AG20443 (cell line): ENCODE measurements at regions not wholly inside any gene's neighbourhood (a gene's known extent, or its start where the extent isn't known, plus 50 kb on each side); places are given as distances from the start of the nearest gene placed in this dataset.

ENCODE experiments used
- DNase-seq: peaks from one replicate; pipeline ENCODE4 v3.0.0; 2012; ENCODE audit warnings: low spot score, mixed read lengths

DNA sequence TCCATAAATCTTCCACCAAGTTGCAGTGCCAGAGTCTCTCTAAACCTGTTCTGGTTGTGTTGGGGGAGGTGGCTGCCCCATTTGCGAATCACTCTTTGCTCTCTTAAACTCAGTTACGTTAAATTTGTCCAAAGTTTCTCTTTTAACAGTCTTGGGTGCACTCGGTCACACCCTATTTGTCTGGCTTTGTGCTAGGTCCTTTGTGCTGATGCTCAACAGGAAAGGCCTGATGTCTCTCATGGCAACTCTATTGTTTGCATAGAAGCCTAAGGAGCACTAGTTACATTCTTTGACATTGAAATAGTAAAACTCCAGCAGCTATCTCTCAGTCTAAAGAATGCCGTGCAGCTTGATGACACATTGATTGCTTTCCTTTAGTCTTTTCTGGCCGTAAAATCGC is 105.1 kb downstream of the TRMT11 start:
- DNase-seq = no peak

DNA sequence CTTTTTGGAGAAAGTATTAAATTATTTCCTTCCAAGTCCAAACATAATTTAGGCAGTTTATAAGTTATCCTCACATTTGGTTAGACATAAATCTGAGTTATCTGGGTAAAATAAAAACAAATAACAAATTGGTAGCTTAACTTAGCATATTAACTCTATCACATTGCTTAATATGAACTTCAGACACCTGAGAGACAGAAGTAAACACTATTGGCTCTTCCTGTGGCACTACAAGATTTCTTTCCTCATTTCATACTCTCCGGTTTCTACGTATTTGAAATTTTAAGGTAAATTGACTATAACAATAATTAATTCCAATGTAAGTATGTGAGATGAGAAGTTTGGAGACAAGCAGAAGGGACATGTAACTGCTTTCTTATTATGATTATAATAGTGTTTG is 106.8 kb downstream of the TRMT11 start:
- DNase-seq = no peak

DNA sequence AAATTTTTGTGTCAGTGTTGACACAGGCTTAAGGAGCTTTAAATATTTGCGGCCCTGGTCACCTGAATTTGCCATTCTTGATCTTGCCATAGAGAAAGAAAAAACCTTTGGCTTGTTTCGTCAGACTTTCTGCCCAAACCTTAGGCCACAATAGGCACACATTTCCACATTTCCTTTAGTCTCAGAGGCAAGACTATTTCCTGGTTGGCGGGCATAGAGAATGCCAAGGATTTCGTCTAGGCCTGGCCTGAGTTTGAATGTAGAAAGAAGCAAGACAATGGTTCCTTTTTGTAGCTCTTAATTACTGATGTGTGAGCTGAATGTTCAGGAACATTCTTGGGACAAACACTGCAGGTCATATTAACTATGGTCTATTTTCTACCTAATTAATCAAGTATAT is 108.1 kb downstream of the TRMT11 start:
- DNase-seq = no peak

DNA sequence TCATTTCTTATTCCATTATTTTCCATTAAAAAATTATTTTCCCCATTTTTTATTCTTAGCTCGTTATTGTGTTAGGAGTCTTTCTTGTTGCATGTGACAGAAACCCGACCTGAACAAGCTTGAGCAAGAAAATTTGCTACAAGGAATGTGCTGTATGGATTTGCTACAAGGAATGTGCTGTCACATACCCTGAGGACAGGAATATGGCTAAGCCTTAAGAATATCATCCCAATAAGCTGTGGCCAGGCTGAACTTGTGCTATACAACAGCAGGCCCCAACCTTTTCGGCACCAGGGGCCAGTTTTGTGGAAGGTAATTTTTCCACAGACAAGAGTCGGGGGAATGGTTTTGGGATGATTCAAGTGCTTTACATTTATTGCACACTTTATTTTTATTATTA is 114.0 kb downstream of the TRMT11 start:
- DNase-seq = no peak

DNA sequence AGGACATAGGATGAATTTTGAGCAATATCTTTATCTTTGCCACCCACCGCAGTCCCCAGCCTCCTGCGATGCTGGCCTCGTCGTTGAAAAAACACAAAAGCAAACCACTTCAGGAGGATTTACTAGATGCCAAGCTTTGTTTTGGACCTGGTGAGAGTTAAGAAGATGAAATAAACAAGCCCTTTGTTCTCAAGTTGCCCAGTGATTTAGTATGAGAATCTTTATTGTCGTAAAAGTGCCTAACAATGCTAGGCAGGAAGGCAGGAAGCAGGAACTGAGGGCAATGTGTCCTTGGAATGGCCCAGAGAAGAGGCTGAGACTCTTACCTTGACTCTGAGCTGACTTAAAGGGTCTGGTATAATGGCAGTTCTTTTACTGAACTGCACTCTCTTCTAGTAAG is 116.0 kb downstream of the TRMT11 start:
- DNase-seq = no peak

DNA sequence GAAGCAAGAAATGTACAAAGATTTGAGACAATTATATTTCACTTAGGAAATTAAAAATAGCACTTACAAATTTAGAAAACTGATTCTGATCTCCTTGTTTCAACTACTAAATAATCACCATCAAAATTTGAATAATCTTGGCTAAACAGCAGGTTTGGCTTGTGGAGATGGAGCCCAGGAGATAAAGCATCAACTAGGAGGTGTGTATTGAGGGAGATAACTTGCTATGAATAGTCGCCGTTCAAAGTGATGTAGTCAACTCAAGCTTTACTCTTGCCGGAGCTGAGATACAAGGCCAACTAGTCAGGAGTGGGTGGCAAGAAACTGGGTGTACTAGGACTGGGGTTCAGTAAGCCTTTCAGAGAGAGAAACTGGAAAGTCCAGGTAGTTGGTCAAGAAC is 117.7 kb downstream of the TRMT11 start:
- no peak for DNase-seq

DNA sequence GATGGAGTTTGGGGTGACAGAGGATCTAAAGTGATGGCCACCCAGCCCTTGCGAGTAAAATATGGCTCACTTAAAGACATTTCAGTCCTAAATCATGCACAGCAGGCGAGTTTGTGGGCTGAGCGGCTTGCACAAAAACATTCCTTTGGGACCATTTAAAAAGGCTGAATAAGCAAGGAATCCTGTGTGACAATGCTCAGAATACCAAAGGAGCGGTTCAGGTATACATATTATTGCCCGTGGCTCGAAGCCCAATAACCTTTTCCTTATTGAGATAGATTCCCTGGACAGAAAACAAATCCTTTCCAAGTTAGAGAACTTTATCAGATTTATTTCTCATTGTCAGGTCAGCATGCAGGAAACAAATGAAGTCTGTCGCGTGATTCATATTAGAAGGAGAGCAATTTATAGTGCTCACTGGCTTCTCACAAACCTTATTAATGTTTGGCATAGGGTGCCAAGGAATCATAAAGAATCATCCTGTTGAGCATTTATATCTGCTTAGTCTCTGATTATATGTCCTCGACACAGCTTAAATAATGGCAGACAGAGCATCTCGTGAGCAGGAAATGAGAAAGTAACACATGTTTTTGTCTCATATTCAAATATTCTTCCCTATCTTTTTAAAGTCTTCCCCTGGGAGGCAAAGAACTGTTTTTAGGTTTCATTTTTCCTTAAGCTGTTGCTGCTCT is 121.3 kb downstream of the TRMT11 start:
- DNase-seq = no peak

DNA sequence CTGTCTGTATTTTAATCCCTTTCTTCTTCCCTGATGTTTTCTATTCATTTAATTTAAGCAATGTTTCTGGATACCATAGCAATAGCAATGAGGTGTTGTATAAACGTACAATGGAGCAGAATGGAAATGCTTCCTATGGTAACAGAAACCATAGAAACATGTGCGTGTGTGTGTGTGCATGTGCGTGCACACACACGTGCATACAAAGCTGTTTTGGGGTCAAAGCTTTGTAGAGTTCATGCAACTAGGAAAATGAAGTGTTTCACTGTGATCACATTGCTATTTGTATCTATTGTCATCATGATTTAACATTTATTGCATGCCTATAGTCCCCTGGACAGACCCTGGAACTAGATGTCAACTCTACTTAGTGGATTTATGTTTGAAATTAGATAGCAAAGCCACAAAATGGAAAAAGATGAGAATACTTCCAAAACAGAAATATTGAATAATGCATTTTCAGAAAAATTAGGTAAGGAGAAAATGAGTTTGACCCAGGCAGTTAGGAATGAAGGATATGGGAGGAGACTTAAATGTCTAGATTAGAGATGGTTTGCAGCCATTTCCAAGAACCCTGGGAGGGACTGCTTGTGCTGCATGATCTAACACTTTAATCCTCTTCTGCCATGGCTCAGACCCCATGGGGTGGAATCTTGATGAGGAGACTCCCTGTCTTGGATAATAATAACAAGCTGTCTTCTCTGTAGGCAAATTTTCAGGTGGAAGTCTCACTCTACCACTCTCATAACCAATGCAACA is 124.4 kb downstream of the TRMT11 start:
- no peak for DNase-seq

DNA sequence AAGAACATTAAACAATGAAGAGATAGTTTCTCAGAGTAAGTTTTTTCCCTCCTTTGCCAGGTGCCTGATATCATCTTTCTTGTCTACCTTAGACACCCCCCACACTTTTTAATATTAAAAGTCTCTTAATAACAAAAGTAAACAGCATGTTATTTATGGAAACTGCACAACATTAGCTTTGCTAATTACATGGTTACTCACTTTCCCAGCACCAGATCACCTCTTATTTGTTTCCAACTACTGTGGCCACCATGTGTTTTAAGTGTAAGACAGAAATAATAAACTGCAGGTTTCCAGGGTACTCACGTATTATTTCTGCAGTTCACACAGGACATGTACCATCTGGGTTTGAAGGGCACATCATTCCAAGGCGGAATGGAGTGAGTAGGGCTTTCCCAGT is 125.0 kb downstream of the TRMT11 start:
- DNase-seq = no peak

DNA sequence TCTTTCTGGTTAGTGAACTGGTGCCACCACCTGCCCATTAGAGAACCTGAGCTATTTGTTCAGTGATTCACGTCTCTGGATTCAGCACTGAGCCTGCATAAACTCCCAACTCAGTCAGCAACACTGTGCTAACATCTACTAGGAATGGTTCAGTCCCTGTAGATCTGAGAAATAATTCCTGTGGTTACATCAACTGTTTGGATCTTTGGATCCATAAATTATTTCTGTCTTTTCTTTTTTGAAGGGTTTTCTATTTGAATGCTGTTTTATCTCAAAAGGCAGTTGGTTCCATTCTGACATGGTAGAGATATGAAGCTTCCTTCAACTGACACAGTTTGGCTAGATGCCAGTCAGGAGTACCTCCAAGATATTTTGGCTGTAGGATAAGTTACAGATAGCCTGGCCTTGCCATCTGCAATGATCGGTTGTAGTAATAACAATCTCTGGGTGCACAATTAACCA is 125.9 kb downstream of the TRMT11 start:
- peak; percentile 20 for DNase-seq

DNA sequence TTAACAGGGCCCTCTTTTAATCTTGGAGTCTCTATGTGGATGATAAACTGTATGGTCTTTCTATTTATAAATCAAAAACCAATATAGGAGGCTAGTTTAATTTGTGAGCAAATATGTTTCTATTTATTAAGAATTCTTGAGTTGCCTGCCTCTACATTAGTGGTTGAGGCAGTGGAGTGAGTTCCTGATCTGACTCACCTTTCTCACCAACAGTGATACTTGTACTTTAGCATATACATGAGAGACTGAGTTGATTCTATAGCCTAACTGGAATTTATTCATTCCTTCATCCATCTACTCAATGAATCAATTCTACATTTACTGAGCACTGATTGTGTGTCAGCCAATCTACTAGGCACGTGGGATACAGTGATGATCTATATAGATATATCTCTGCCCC is 126.9 kb downstream of the TRMT11 start:
- DNase-seq = no peak

DNA sequence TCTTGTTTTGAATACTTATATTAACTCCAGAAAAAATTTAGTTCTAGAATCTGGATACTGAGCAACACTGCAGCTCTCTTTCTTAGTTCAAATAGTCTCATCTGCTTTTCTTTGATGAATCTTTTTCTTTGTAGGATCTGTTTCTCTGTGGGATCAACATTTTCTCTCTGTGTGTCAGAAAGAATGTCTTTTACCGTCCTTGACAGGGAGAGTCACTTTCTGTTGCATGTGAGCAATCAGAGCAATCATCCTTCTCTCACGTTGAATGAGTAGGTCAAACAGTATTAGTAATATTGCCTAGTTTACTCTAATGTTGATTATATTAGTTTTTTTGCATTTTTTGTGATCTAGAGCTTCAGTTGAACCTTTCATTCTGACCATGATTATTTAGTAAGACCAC is 130.9 kb downstream of the TRMT11 start:
- peak; percentile 32 for DNase-seq

DNA sequence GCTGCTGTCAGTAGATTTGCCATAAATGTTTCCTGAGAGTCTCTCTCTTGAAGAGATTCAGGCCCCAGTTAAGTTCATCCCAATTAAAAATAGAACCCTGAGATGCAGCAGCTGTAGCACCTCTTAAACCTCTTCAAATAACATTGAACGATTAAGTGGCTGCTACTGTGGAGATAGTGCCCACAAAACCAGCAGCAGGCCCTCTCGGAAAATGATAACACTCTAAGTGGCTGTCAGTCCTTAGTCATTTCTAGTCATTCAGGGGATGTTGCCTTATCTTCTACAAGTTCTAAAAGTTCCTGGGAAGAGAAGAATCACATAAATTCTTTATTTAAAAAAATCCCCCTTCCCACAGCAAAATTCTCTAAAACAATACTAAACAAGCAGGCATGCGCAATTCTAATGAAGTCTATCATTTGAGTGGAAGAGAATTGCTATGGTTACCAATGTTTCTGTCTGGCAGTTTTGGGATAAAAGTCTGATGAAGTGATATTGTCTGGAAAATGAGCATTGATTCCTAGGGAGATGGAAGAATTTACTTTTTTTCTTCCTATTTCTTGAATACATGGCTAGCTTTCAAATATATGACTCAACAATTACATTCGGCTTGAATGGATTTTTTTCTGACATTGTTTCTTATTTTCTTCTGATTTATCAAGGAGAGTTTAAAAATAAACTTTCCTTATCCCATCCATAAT is 131.9 kb downstream of the TRMT11 start:
- no peak for DNase-seq

DNA sequence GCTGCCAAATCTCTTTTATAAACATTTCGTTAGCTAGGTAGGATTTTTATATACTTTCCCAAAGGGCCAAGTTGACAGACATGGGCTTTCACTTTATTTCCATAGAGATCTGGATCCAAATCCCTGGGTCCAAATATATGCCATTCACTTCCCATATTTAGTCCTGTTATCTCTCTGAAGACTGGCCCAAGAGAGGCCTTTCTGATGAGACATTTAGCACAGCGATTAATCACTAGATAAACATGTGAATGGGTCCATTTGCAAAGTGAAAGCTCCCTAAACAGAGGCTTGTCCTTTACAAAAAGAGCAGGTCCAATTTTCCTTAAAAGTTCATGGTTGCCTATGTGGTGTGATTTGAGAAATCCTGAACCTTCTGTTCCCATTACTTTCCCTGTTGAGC is 132.6 kb downstream of the TRMT11 start:
- no peak for DNase-seq

DNA sequence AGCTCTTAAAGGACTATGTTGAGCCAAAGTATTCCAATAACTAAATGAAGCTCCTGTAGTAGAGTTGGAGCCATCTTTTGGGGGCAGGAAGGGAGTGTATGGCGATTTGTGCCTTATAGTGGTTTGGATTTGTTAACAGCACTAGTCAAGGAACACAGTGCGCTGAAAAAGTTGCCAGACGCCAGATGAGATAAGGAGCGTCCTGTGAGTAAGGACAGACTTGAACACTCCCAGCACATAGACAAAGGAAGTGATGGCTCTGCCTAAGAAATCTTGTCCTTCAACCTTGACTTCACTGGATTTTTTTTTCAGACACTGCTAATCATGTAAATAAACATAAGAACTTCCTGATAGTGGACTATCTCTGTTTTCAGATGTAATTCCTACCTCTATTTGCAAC is 136.9 kb downstream of the TRMT11 start:
- no peak for DNase-seq

DNA sequence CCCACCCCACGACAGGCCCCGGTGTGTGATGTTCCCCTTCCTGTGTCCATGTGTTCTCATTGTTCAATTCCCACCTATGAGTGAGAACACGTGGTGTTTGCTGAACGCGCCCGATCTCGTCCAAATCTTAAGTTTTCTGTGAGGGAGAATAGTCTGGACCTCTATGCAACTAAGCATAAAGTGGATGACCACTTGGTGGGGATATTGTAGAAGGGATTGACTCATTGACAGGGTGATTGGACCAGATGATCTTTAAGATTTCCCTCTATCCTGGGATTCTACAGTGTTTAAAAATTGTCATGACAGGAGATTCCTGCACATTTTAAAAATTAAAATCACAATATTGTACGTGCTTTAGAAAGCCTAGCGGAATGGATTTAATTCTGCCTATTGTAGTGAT is 141.3 kb downstream of the TRMT11 start:
- DNase-seq = no peak

DNA sequence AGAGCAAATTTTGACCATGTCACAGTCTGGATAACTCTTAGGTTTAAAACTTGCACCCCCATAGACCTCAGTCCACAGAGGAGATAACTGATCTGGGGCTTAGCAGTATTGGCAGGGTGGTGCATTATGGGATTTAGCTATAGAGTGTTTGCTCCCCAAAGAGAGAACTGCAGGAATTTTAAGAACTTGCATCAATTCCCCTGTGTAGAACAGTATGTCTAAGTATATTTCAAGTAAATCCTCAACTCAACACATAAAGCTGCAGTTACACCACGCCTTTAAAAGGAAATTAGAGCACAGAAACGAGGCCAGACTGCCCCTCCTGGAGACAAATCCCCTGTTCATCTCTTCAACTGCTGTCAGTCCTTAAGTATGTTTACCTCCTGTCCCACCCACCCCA is 144.9 kb downstream of the TRMT11 start:
- DNase-seq = no peak

DNA sequence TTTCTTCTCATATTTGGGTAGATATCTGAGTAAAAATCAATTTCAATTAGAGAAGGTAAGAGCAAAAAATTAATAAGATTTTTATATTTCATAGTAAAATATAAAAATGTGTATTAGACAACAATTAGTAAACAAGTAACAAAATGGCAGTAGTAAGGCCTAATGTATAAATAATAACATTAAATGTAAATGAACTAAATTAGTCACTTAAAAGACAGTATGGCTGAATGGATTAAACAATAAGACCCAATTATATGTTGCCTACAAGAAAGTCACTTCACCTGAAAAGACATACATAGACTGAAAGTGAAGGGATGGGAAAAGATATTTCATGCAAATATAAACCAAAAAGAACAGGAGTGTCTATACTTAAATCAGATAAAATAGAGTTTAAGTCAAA is 147.6 kb downstream of the TRMT11 start:
- no peak for DNase-seq

DNA sequence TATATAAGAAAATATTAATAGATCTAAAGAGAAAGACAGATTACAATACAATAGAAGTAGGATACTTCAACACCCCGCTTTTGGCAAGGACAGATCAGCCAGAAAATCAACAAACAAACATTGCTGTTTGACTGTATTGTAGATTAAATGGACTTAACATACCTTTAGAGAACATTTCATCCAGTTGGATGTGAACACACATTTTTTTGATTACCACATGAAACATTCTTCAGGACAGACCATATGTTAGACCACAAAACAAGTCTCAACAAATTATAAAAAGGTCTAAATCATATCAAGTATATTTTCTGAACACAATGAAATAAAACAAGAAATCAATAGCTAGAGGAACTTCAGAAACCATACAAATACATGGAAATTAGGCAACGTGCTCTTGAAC is 148.2 kb downstream of the TRMT11 start:
- DNase-seq = no peak

DNA sequence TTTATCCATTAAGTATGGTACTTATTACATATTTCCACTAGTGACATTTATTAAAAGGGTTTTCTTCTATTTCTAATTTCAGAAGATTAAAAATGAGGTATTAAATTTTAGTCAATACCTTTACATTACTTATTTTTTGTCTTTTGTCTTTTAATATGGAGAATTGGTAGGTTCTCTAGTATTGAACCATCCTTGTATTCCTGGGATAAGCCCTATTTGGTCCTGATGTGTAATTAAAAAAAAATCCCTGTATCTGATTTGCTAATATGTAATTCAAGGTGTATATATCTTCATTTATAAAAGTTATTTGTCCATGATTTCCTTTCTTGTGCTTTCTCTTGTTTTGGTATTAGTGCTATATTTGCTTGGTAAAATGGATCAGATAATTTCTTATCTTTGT is 153.7 kb downstream of the TRMT11 start:
- DNase-seq = no peak

DNA sequence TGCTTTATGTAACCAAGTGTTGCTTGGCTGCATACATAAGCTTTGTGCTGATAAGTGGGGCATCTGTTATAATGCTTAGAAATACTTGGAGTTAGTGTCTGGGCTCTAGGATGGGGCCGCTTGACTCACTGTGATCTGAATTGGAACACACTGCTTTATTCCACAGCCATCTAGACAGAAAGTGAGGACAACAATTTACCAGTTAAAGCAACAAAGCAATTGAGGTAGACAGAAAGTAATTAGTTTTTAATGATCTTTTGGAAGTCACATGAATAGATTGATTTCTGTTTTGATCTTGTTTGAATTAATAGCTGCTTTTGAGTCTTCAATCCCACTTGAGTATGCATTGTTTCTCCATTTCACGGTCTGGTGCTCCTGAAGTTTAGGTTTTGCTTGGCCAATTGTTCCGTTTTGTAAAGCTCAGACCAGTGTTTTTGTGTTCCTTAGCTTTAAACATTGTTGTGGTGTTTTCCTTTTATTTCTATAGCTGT is 157.5 kb downstream of the TRMT11 start:
- DNase-seq = no peak

DNA sequence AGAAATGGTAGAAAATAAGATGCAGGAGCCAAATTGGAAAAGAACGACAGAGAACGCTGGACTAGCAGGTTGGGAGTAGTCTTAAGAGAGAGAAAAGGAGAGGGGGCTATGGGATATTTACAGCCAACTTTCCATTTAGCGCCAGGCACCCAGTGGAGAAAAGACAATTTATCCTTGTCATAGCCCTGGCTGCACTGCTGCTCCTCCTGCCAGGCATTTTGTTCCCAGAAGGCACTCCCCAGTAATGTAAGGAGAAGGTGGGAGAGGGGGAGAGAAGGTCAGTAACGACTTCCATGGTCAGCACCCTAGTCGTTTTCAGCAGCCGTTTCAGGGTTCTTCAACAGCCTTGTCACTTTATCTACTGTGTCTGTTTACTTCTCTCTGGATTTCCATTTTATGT is 159.0 kb downstream of the TRMT11 start:
- DNase-seq = no peak

DNA sequence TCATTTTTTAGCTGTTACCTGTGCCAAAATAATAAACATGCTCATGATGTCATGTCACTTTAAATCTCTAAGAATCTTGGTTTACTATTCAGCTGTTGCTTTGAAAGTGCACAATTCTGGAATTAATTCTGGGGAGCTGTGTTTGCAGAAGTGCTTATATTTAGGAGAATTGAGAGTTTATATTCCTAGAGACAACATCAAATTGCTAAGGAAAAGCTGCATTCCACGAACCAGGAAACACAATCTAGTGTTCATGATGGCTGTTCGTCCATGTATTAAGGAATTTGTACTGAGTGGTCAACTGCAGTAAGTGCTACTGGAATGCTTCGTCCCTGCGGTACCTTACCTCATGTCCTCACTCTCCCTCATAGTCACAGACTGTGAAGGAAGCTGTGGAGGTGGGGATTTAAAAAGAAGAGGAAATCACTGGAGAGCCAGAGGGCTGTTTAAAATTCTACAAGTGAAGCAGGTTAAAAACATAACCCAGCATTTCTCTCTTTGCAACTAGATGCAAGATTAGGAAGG is 161.0 kb downstream of the TRMT11 start:
- no peak for DNase-seq
